AG04449 (cell line): ENCODE measurements at regions not wholly inside any gene's neighbourhood (a gene's known extent, or its start where the extent isn't known, plus 50 kb on each side); places are given as distances from the start of the nearest gene placed in this dataset.
"Not testable (repeated sequence)": the region's sequence is repeated elsewhere in the genome, so short reads cannot be mapped to it uniquely, and the experiment has no call there.

ENCODE experiments used
- CTCF ChIA-PET: fragments of 350-600 bp; formaldehyde crosslinking; extraction: SDS; loops from one replicate; lab custom pipeline; 2021; ENCODE audit warnings: antibody characterized with exemption; lab: Yijun Ruan, JAX
- POLR2A ChIA-PET: fragments of 400-600, 350-600 bp; formaldehyde crosslinking; extraction: SDS; loops from one replicate; lab custom pipeline; 2020; ENCODE audit warnings: antibody characterized with exemption, inconsistent platforms; lab: Yijun Ruan, JAX
- DNase-seq: peaks from one replicate; pipeline ENCODE4 v3.0.0-alpha.2; 2010; ENCODE audit warnings: low read depth, low spot score
- H3K4me3 ChIP-seq: 2 replicates; pipeline ENCODE4 v1.5.1; 2011; ENCODE audit warnings: low read depth, mild to moderate bottlenecking, control low read depth, low read length
- TF ChIP-seq, protein P1 (sequence below): IDR thresholded peaks from one replicate; pipeline ENCODE4 v1.5.1; 2011; ENCODE audit warnings: mild to moderate bottlenecking, moderate library complexity, low read length, control low read depth, inconsistent platforms; ENCODE audit not compliant: insufficient read depth; ENCODE audit errors: missing control alignments

DNA sequence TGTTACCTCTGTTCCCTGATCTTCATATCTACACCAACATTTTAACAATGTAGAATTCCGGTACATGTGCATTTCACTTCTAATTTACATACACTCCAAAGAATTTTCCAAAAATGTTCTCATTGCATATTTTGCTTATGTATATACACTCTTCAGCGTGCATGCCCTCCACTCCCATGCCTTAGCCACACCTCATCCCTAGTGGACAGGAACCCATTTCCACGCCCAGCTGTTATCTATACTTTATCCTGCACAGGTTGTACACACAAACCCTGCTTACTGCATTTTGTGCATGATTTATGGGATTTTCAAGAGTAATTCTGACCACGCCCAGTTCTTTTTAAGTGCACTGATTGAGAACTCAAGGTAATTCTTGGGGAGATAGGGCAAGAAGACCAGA lies 102.4 kb downstream of the TFAP2C start:
- TF ChIP-seq, protein P1, sequence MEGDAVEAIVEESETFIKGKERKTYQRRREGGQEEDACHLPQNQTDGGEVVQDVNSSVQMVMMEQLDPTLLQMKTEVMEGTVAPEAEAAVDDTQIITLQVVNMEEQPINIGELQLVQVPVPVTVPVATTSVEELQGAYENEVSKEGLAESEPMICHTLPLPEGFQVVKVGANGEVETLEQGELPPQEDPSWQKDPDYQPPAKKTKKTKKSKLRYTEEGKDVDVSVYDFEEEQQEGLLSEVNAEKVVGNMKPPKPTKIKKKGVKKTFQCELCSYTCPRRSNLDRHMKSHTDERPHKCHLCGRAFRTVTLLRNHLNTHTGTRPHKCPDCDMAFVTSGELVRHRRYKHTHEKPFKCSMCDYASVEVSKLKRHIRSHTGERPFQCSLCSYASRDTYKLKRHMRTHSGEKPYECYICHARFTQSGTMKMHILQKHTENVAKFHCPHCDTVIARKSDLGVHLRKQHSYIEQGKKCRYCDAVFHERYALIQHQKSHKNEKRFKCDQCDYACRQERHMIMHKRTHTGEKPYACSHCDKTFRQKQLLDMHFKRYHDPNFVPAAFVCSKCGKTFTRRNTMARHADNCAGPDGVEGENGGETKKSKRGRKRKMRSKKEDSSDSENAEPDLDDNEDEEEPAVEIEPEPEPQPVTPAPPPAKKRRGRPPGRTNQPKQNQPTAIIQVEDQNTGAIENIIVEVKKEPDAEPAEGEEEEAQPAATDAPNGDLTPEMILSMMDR = no peak
- POLR2A ChIA-PET = no interaction called here
- H3K4me3 ChIP-seq = no peak overlapping the region
- CTCF ChIA-PET = no interaction called here
- DNase-seq = no peak

DNA sequence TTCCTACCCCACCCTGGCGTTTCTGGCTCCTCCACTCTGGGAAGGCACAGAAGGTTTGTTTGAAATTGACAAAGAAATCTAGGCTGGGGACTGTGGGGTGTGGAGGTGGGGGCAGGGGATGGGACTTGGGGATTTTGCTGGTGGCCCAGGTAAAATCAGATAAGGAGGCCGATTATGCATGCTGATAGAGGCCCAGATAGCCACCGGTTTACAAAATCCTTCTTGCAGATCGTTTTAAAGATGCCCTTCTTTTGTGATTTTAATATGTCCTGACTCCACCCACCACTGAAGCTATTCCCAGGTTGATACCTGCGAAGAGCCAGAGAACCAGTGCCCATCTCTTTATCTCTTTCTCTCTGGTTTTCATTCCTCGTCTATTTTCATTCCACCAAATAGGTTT lies 104.9 kb downstream of the TFAP2C start:
- CTCF ChIA-PET = no interaction called here
- DNase-seq = no peak
- no peak overlapping the region for H3K4me3 ChIP-seq
- TF ChIP-seq, protein P1 = no peak
- POLR2A ChIA-PET = no interaction called here

DNA sequence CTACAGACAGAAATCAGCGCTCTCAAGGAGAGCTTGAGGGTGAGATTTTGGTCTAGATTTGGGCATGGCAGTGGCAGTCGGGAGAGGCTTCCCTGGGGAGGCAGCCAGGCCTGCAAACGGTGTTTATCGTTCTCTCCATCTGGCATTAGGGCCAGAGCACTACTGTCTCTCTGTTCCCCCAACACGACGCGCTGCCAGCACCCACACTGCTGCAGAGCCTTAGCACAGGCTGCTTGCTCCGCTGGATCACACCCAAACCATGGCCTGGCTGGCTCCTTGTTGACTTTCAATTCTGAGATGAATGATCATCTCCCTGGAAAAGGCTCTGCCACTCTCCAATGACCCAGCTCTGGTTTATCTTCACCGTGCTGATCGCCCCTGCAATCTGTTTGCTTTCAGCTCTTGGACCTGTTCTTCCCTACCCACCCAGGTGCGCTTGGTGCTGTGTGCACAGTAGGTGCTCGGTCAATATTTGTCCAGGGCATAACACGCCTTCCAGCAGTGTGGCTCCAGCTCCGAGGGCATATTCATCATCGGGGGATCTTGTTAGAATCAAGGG lies 106.1 kb downstream of the TFAP2C start:
- H3K4me3 ChIP-seq = no peak overlapping the region
- ChIA-PET POLR2A (no interaction called here), CTCF (interaction anchor here (1.2 kb wide), 1 partner anchor 9 kb away, joined by 3 read pairs; no protein-coding TSS in a partner anchor)
- TF ChIP-seq, protein P1 = no peak
- no peak for DNase-seq

DNA sequence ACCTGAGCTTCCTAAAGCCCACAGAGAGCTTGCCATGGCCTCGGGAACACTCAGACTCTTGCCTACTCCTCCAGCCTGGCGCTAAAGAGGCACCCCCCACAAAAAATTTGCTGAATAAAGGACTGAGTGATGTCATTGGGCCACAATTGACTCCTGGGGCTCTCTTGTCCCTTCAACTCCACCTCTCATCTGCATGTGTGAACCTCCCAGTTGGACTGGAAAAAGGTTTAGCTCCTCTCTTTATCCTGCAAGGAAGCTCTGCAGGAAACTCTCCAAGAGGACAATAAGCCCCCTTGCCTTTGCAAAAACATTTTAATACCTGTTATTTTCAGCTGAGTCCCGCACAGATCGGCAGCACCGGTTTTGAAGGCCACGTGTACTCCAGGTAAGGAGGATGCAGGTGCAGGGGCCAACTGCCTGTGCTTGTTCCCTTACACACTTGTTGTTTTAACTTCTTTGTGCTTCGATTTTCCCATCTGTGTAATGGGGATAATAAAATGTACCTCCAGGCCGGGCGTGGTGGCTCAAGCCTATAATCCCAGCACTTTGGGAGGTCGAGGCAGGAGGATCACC lies 107.3 kb downstream of the TFAP2C start:
- TF ChIP-seq, protein P1 = no peak
- no peak for DNase-seq
- no peak overlapping the region for H3K4me3 ChIP-seq
- ChIA-PET POLR2A (no interaction called here), CTCF (no interaction called here)

DNA sequence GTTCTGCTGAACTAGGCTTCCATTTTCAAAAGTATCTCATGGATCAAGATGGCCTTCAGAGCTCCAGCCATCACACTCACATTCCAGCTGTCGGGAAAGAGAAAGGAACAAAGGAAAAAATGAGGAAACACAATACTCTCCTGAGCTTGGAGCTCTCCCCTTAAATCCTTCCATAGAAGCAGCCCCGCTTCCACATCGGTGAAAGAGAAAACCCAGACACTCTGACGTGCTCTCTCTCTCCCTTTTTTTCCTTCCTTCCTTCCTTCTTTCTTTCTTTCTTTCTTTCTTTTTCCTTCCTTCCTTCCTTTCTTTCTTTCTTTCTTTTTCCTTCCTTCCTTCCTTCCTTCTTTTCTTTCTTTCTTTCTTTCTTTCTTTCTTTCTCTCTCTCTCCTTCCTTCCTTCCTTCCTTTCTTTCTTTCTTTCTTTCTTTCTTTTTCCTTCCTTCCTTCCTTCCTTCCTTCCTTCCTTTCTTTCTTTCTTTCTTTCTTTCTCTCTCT lies 115.3 kb downstream of the TFAP2C start:
- DNase-seq, H3K4me3 ChIP-seq, POLR2A ChIA-PET, CTCF ChIA-PET: not testable (repeated sequence)

DNA sequence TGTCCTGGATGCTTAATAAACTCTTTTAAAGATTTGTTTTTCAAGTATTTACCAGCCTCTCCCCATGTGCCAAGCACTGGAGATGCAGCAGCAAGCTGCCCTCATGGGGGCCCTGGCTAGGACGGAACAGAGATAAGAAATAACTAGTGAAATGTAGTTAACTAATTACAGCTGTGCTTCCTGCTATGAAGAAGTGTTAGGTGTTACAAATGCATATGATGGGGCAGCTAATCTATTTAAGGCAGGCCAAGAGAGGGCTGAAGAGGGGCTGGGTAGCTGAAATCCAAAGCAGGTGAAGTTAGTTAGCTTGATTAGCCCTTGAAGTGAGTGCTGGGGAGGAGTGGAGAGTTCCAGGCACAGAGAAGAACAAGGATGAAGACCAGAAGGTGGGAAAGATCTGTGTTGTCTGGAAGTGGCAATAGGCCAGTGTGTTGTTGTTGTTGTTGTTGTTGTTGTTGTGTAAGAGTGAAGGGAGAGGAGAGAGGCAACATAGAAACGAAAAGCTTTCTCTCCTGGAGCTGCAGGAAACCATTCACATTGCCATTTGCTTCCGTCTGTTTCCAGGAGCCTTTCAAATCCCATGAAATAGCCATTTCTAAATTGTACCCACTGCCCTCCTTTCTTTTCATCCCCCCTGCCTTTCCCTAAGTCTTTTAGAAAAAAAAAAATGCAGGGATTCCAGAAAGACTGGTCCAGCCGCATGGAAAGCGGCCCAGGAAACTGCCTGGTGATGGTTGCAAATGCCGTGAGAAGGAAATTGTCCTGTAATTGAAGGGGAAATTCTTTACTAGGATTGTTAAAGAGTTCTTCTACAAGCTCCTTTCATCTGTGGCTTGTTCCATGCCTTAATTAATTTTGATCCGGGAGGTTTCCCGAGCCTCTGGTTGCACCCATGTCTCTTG lies 119.6 kb downstream of the TFAP2C start:
- TF ChIP-seq, protein P1 = no peak
- ChIA-PET POLR2A (no interaction called here), CTCF (no interaction called here)
- no peak overlapping the region for H3K4me3 ChIP-seq
- DNase-seq = no peak
